IPS DF 4.7 (cell line): ENCODE measurements at regions not wholly inside any gene's neighbourhood (a gene's known extent, or its start where the extent isn't known, plus 50 kb on each side); places are given as distances from the start of the nearest gene placed in this dataset.

Experiments used
- DNase-seq: peaks from one replicate; pipeline ENCODE4 v3.0.0-alpha.2; 2013; ENCODE audit warnings: low spot score; ENCODE audit errors: extremely low read depth

DNA sequence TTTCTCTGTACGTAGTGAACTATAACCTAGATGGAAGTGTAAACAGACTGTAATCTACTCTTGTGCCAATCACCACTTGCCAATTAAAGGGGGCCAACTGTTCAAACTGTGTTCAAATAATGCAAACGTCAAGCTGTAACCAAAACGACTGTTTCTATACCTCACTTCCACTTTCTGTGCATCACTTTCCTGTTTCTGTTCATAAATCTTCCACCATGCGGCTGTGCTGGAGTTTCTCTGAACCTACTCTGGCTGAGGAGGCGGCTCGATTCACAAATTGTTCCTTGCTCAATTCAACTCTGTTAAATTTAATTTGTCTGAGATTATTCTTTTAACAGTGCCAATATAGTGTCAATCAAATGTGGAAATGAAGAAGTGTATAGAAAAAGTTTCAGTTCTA lies 206.7 kb upstream of the TBC1D5 start:
- no peak for DNase-seq

DNA sequence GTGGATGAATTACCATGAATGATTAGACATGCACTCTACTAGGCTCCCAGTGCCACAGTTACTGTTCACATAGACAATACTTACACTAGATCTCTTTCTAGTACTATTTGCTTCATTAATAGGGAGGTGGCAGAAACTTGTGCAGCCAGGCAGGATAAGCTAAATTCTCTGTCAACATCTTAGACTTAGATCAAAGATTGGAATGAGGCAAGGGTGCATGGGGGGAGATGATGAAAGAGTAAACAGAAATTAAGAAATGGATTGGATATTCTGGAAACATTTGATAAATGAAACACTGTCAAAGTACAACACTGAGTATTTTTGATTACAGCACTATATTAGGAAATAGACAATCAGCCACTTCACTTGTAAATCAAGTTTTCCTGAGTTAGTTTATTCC lies 205.4 kb upstream of the TBC1D5 start:
- no peak for DNase-seq

GRCh38 chr3:17946619-17947018 lies 204.2 kb upstream of the TBC1D5 start:
- DNase-seq = no peak

- no peak for DNase-seq
These were observed 203.5 kb upstream of the TBC1D5 start for GRCh38 chr3:17945799-17946399.

DNA sequence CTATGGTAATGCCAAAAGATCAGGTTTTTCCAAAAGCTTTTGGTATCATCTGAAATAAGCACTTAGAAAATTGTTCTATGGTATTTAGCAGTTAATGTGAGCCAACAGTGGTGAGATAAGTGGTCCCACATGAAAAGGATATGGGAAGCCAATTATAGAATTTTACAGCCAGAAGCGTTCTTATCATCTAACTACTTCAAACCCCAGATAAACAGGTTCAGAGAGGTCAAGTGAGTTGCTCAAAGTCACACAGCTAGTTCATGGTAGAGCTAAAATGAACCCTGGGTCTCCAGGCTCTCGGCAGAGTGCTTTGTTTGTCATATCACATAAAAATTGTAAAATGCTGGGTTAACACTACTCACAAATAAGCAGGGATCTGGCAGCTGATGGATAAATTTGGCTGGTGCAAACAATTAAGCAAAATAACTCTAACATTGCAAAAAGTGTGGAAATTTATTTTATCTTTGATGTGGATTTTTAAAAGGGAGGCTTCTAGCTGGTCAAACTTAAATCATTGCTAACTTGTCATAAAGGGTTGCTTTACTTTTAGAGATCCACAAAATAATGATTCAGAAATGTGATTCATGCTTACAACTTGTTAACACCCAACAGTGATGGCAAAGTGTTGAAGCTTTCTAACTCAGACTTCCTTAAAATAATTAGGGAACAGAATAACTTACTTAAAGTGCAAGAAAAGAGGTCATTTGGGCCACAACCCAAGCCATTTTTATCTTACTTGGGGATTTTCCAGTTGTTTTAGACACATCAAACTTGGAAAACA lies 202.8 kb upstream of the TBC1D5 start:
- DNase-seq = no peak

DNA sequence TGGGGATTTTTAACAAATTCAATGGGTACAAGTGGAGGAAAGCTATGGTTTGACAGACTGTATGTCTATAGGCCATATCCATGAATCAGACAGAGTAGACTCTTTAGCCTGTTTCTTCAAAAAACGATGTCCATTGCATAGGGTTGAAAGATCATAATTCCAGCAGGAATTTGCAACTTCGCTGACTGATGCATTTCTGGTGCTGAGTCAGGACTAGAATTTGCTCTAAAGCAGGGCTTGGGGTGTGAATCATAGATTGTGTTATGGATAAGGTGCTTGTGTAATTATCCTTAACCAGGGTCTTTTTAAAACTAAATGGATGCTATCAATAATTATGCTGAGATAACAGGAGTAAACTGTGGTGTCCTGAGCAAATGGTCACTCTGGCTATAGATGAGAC lies 200.4 kb upstream of the TBC1D5 start:
- DNase-seq = no peak

DNA sequence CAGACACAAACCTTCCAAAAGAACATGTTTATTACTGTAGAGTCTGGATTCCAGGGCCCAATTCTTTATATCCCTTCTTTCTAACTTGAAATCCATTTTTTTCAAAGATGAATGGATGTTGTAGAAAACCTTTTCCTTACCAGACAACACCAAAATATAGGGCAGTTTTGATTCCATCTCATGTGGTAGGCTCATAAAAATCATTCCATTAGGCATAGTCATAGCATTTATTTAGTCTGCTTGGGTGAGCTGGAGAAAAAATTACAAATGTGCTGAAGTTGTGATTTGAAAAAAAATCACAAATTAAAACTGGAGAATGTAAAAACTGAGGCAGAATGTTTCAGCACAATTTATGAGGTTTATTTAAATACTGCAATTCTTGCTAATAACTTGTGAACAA lies 199.3 kb upstream of the TBC1D5 start:
- no peak for DNase-seq

- DNase-seq = no peak
These were observed 198.7 kb upstream of the TBC1D5 start for GRCh38 chr3:17941152-17941551.

GRCh38 chr3:17939157-17939556 lies 196.7 kb upstream of the TBC1D5 start:
- no peak for DNase-seq

DNA sequence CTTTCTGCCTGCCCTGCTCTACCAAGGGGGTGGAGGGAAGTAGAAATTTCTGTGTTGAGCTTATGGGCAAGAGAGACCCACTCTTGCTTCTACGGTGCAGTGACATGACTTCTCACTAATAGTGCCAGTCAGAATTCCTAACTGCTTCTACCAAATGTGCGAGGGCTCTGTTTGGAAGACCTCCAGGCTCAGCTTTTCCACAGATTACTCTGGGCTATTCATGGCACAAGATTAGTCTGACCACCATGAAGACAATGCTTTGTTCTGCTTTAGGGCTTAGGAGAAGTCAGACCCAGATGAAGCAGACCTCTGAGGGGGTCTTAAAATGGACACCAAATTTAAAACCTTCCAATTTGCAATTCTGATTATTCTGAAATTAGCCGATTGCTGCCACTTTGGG lies 195.9 kb upstream of the TBC1D5 start:
- DNase-seq = no peak

- DNase-seq = no peak
These were observed 194.5 kb upstream of the TBC1D5 start for GRCh38 chr3:17936736-17937480.

- DNase-seq = no peak
These were observed 192.8 kb upstream of the TBC1D5 start for GRCh38 chr3:17935222-17935621.

DNA sequence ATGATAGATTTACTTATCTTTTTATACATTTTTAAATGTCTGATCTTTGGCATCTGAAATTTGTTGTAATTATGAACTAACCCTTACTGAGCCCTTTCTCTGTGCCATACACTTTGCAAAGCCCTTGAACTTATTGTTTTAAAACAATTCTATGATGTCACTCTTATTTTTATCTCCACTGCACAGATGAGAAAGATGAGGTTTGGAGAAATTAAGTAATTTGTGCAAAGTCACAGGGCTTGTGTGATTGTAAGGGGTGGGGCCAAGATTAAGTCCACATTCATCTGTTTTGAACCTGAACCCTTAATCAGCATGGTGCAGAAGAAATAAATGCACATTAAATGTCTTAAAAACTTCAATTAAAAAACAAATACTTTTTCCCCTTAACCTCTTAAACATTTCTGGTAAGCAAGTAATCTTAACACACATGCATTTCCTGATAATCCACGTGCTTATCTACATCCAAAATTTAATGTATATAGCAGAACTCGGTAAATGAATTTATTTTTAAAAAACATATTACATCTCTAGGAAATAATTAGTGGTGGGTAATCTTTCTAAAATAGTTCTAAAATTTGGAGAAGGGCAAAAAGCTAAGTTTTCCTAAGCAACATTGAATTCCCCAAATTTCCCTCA lies 189.8 kb upstream of the TBC1D5 start:
- no peak for DNase-seq

GRCh38 chr3:17931131-17931530 lies 188.7 kb upstream of the TBC1D5 start:
- no peak for DNase-seq

DNA sequence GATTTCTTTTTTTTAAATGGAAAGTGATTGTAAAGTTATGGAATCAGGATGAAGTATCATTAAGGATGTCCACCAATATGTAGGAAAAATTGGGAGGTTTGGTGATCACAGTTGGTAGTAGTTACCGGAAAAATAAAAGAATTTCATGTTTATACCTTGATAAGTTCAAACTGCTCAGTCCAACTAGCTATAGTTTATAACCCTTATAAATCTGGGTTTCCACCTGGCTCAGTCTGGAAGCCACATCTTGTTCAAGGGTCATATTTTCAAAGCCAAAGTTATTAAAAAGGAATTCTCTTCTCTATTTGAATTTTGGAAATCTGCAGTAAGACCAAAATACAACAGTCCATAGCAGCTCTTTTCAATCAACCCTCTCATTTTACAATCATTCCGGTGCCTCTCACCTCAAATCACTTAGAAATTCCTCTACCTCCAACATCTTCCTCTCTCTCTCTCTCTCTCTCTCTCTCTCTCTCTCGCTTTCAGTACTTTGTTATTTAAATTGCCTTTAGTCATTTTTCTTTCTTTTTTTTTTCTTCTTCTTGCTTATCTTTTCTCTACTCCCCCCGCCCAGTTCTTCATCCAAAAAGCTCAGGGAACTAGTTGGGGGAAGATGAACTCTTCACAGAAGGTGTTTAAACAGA lies 186.2 kb upstream of the TBC1D5 start:
- no peak for DNase-seq

- DNase-seq = no peak
These were observed 184.6 kb upstream of the TBC1D5 start for GRCh38 chr3:17927036-17927435.

DNA sequence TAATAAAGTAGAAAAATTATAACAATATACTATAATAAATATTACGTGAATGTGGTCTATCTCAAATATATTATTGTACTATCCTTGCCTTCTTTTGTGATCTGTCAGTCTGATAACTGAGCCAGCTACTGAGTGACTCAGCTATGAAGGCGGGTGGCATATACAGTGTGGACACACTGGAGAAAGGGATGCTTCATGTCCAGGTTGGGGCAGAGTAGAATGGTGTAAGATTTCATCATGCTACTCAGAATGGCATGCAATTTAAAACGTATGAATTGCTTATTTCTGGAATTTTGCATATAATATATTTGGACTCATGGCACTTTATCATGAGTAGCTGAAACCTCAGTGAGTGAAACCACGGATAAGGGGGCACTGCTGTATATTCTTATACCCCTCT lies 172.9 kb upstream of the TBC1D5 start:
- DNase-seq = no peak

GRCh38 chr3:17913359-17913758 lies 170.9 kb upstream of the TBC1D5 start:
- no peak for DNase-seq

GRCh38 chr3:17911986-17912760 lies 169.7 kb upstream of the TBC1D5 start:
- no peak for DNase-seq

GRCh38 chr3:17910922-17911321 lies 168.5 kb upstream of the TBC1D5 start:
- DNase-seq = no peak

DNA sequence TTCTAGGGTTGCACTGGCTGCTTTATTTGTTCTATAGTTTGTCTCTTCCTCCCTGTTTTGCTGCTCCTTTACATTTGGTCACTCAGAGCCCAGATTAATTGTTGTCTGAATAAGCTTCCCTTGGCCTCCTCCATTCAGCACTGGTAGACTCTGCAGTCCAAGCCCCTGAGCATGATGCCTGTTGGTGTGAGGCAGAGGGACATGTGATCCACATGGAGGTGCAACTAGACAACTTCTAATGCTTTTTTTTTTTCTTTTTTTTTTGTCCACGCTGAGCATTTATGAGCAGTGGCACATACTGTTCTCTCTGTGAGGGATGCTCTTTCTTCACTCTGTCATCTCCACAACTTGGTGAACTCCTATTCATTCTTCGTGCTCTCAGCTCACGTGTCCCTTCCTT lies 167.3 kb upstream of the TBC1D5 start:
- no peak for DNase-seq
